ENCODE measurements at regions not wholly inside any gene's neighbourhood (a gene's known extent, or its start where the extent isn't known, plus 50 kb on each side); places are given as distances from the start of the nearest gene placed in this dataset.

DNA sequence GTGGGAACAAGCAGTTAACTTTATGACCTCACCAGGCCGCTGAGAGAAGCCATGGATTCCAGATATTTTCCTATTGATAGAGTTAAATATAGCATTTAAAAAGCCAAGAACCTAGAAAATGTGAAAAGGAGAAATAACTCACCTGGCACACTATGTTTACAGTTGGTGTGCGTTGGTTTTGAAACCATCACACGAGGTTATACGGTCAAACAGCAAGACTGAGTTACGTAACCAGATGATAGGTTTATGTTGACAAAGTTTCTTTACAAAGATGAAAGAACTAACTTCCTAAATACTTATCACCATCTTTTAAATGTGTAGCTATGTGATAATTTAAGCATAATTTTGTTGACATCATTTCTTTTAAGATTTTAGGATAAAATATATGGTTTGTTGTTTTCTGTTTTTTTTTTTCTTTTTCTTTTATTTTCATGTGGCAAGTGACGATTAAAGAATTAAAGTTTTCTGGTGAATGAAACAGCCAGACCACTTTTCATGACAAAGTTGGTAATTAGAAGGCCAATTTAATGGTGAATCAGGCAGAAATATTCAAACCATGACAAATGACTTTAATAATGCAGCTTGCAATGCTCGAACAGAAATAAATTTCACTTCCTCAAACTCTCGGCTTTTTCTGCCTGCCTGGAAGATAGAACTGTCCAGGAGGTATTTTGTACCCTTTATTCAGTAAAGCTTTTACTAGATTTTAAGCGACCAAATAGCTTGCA lies 339.1 kb upstream of the OBI1 start:
- TF ChIP-seq POLR2A (IDR thresholded peaks at IDR 0.05) = no peak
- no peak for TF ChIP-seq CTCF (IDR thresholded peaks at IDR 0.05)

DNA sequence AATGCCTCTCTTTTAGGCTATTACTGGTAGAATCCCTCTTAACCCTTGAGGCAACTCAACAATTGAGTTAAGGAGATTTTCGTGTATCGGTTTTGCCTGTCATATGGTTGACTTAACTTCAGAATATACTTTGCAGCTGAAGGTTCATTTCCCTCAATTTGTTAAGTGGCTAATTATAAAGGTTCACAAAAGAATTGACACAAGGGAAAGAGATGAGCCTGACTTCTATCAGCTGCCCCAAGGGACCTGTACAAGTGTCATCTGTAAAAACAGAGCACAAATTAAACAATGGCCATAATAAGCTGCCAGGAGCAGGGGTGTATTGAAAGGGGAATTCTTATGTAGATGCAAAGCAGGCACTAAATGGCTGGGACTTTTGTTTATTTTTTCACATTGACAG lies 334.8 kb upstream of the OBI1 start:
- no peak overlapping the region for H3K4me3 ChIP-seq
- TF ChIP-seq CTCF (IDR thresholded peaks at IDR 0.05) = no peak
- no peak for TF ChIP-seq POLR2A (IDR thresholded peaks at IDR 0.05)
- ATAC-seq (no peak), DNase-seq (no peak)
- H3K27me3 ChIP-seq = no peaks in the 10 kb centered on the region
- 65% methylated on average over 2 of the region's 2 CpGs for WGBS (ENCODE audit: insufficient coverage, low coverage, low lambda C conversion rate, missing lambda C conversion rate)
- intact Hi-C loops (cut with DNase I) = no loop called here
- no peaks in the 10 kb centered on the region for H3K4me1 ChIP-seq
- H3K27ac ChIP-seq = no peak overlapping the region
- H3K36me3 ChIP-seq = no peaks in the 10 kb centered on the region
- no peaks in the 10 kb centered on the region for H3K9me3 ChIP-seq

More for the DNA sequence above, 339.1 kb upstream of the OBI1 start:
- H3K4me3 ChIP-seq = no peak overlapping the region
- ATAC-seq = no peak
- no peaks in the 10 kb centered on the region for H3K36me3 ChIP-seq
- no peaks in the 10 kb centered on the region for H3K9me3 ChIP-seq
- no peak for DNase-seq
- intact Hi-C loops (cut with DNase I) = no loop called here
- WGBS (ENCODE audit: insufficient coverage, low coverage, low lambda C conversion rate, missing lambda C conversion rate) = 38% methylated on average over 9 of the region's 9 CpGs
- no peak overlapping the region for H3K27ac ChIP-seq
- H3K27me3 ChIP-seq = no peaks in the 10 kb centered on the region
- H3K4me1 ChIP-seq = no peaks in the 10 kb centered on the region

- Histone ChIP-seq H3K36me3 (no peaks in the 10 kb centered on the region), H3K4me3 (no peak overlapping the region), H3K27me3 (no peaks in the 10 kb centered on the region), H3K4me1 (no peaks in the 10 kb centered on the region), H3K9me3 (no peaks in the 10 kb centered on the region), H3K27ac (no peak overlapping the region)
- WGBS (ENCODE audit: insufficient coverage, low coverage, low lambda C conversion rate, missing lambda C conversion rate) = 52% methylated on average over 3 of the region's 4 CpGs
- ATAC-seq = no peak
- DNase-seq = no peak
- intact Hi-C loops (cut with DNase I) = no loop called here
- TF ChIP-seq POLR2A (IDR thresholded peaks at IDR 0.05) = no peak
- no peak for TF ChIP-seq CTCF (IDR thresholded peaks at IDR 0.05)
Measured at GRCh38 chr13:78981913-78982312, 323.0 kb upstream of the OBI1 start.

DNA sequence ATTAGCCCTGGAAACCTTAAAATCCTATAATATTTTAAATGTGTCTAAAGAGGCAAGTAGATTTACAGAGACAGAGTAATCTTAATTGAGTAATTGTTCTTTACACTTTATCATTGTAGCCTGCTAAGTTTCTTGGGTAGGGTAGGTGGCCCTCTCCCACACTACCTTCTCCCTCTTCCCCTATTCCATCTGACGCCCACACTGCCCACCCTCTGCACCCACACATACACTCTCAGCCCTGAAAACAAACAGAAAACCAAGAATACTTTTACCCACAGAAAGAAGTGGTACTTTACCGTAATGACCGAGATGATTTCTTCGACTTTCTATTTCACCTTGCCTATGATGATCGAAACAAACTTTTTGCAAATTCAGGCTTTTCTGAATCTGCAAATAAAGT lies 320.4 kb upstream of the OBI1 start:
- DNase-seq = no peak
- Histone ChIP-seq H3K27ac (no peak overlapping the region), H3K4me3 (no peak overlapping the region), H3K27me3 (no peaks in the 10 kb centered on the region), H3K4me1 (no peaks in the 10 kb centered on the region), H3K9me3 (no peaks in the 10 kb centered on the region), H3K36me3 (no peaks in the 10 kb centered on the region)
- no peak for ATAC-seq
- intact Hi-C loops (cut with DNase I) = no loop called here
- 63% methylated on average over 5 of the region's 5 CpGs for WGBS (ENCODE audit: insufficient coverage, low coverage, low lambda C conversion rate, missing lambda C conversion rate)
- TF ChIP-seq POLR2A (IDR thresholded peaks at IDR 0.05) = no peak
- no peak for TF ChIP-seq CTCF (IDR thresholded peaks at IDR 0.05)
